ENCODE measurements at regions not wholly inside any gene's neighbourhood (a gene's known extent, or its start where the extent isn't known, plus 50 kb on each side); places are given as distances from the start of the nearest gene placed in this dataset.

- Histone ChIP-seq H3K36me3 (ENCODE audit: control insufficient read depth in 2 of 4, insufficient read depth in 4 of 4, low read length in 3 of 4) (no peaks in the 10 kb centered on the region; a peak in 1 of 8 replicates), H3K56ac (replicated peaks; ENCODE audit: insufficient read length, low read depth, low read length) (no peak overlapping the region), H3K79me1 (ENCODE audit: low read depth, low read length) (no peaks in the 10 kb centered on the region), H3K9ac (replicated peaks in 1 of 4; ENCODE audit: extremely low read depth in 1 of 4, low read depth in 3 of 4, low read length in 3 of 4) (no peak overlapping the region), H4K20me1 (replicated peaks in 1 of 2; ENCODE audit: control insufficient read depth in 1 of 2, insufficient read depth in 2 of 2, low read length in 2 of 2) (no peaks in the 10 kb centered on the region), H3K23ac (ENCODE audit: insufficient read length) (no peak overlapping the region), H2BK15ac (ENCODE audit: low read length) (no peak overlapping the region), H3K79me2 (ENCODE audit: control insufficient read depth in 1 of 2, insufficient read depth in 2 of 2, low read length in 2 of 2) (no peaks in the 10 kb centered on the region), H2BK5ac (ENCODE audit: low read depth, low read length) (no peak overlapping the region), H4K91ac (replicated peaks; ENCODE audit: insufficient read length, low read length) (no peak overlapping the region), H3K4me1 (replicated peaks in 1 of 4; ENCODE audit: control insufficient read depth in 3 of 4, insufficient read depth in 4 of 4, low read length in 3 of 4) (no peaks in the 10 kb centered on the region), H3K9me3 (ENCODE audit: insufficient read depth in 2 of 2, low read depth in 1 of 2, low read length in 1 of 2) (no peaks in the 10 kb centered on the region), H3K23me2 (ENCODE audit: low read depth, low read length) (no peaks in the 10 kb centered on the region), H3K27me3 (replicated peaks in 1 of 4; ENCODE audit: control insufficient read depth in 3 of 4, extremely low read depth in 1 of 4, insufficient read depth in 3 of 4, low read length in 3 of 4) (peaks cover 0 to 1% (median 0%) of the 10 kb centered on the region in 4 experiments; a peak in 1 of 7 replicates), H3K4me3 (ENCODE audit: extremely low read depth in 1 of 4, insufficient read depth in 2 of 4, low read depth in 3 of 4, low read length in 4 of 4) (no peak overlapping the region), H3K18ac (ENCODE audit: extremely low read depth, low read length) (no peak overlapping the region), H2AFZ (ENCODE audit: low read length) (no peak overlapping the region), H2AK5ac (ENCODE audit: low read depth, low read length) (no peak overlapping the region), H2BK12ac (ENCODE audit: low read depth, low read length) (no peak overlapping the region), H4K8ac (ENCODE audit: extremely low read depth, insufficient read depth, low read length) (no peak overlapping the region), H3K4ac (replicated peaks; ENCODE audit: insufficient read length, low read depth, low read length) (no peak overlapping the region), H3K27ac (ENCODE audit: low read depth, low read length) (no peak overlapping the region), H3K14ac (ENCODE audit: insufficient read length) (no peak overlapping the region), H4K5ac (ENCODE audit: insufficient read length, low read depth, low read length) (no peak overlapping the region), H3K4me2 (ENCODE audit: insufficient read depth in 1 of 2, low read depth in 2 of 2, low read length in 2 of 2) (no peak overlapping the region), H2BK120ac (replicated peaks; ENCODE audit: low read depth, low read length) (no peak overlapping the region), H2BK20ac (ENCODE audit: low read length) (no peak overlapping the region)
- ChIA-PET POLR2A (ENCODE audit: partially characterized antibody) (no interaction called here), CTCF (ENCODE audit: partially characterized antibody) (interaction anchor here (1.3 kb wide), 1 partner anchor 25 kb away, joined by 4 read pairs; no protein-coding TSS in a partner anchor)
- WGBS, 2 experiments (ENCODE audit: extremely low coverage in 1 of 2, insufficient coverage in 1 of 2, insufficient read length in 1 of 2, insufficient replicate concordance in 2 of 2, low coverage in 1 of 2, low lambda C conversion rate in 2 of 2, missing lambda C conversion rate in 1 of 2), result 75% methylated on average over 1 of the region's 1 CpG; no CpG with 5 or more reads in 1 of the 2 experiments
- DNase-seq (ENCODE audit: low read depth in 1 of 2, low spot score in 2 of 2) (no peak), FAIRE-seq (no peak)
- TF ChIP-seq ASH2L (IDR thresholded peaks at IDR 0.05; ENCODE audit: low read length) (no peak), SUZ12 (IDR thresholded peaks at IDR 0.05; ENCODE audit: low read length) (no peak), RFX5 (IDR thresholded peaks at IDR 0.05; ENCODE audit: borderline replicate concordance, low read depth, low read length) (no peak), EGR1 (IDR thresholded peaks at IDR 0.05; ENCODE audit: borderline replicate concordance, low read depth, low read length) (no peak)
Observed at GRCh38 chr4:59945716-59946115, 1254.4 kb upstream of the ADGRL3 start.
